NB4 (cell line): ENCODE measurements at regions not wholly inside any gene's neighbourhood (a gene's known extent, or its start where the extent isn't known, plus 50 kb on each side); places are given as distances from the start of the nearest gene placed in this dataset.

ENCODE experiments used
- DNase-seq: peaks from one replicate; pipeline ENCODE4 v3.0.0; 2010; ENCODE audit warnings: low read depth
- H3K4me3 ChIP-seq: one replicate; pipeline ENCODE4 v1.5.1; 2011; ENCODE audit warnings: mild to moderate bottlenecking, low read depth, low read length, moderate library complexity
- MYC ChIP-seq: IDR thresholded peaks from 2 replicates; pipeline ENCODE4 v1.6.1; 2011; ENCODE audit warnings: low read depth, low read length
- POLR2A ChIP-seq: IDR thresholded peaks from 2 replicates; pipeline ENCODE4 v1.6.1; 2011; ENCODE audit warnings: mild to moderate bottlenecking; ENCODE audit not compliant: insufficient read length; ENCODE audit errors: extremely low read depth
- TF ChIP-seq, protein P1 (sequence below): IDR thresholded peaks from 2 replicates; pipeline ENCODE4 v1.6.1; 2011; ENCODE audit warnings: low read depth, low read length
- TF ChIP-seq, protein P2 (sequence below): IDR thresholded peaks from one replicate; pipeline ENCODE4 v1.5.1; 2012; ENCODE audit warnings: low read depth, low read length

DNA sequence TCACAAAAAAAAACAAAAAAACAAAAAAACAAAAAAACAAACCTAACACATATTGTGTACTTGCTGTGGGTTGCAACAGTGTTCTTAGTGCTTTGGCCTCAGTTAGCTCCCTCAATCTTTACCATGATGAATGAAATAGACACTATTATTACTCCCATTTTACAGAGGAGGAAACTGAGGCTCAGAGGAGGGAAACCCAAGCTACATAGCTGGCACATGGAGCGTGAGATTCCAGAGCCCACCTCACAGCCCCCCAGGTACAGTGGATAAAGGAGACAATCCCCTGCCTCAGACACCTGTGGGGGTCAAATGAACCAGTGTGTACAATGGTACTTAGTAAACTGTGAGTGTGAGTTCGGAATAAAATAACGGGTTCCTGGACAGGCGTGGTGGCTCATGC is 104.9 kb upstream of the SMAD3 start:
- TF ChIP-seq POLR2A = no peak
- no peak for TF ChIP-seq MYC
- TF ChIP-seq, protein P1, sequence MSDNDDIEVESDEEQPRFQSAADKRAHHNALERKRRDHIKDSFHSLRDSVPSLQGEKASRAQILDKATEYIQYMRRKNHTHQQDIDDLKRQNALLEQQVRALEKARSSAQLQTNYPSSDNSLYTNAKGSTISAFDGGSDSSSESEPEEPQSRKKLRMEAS = no peak
- TF ChIP-seq, protein P2, sequence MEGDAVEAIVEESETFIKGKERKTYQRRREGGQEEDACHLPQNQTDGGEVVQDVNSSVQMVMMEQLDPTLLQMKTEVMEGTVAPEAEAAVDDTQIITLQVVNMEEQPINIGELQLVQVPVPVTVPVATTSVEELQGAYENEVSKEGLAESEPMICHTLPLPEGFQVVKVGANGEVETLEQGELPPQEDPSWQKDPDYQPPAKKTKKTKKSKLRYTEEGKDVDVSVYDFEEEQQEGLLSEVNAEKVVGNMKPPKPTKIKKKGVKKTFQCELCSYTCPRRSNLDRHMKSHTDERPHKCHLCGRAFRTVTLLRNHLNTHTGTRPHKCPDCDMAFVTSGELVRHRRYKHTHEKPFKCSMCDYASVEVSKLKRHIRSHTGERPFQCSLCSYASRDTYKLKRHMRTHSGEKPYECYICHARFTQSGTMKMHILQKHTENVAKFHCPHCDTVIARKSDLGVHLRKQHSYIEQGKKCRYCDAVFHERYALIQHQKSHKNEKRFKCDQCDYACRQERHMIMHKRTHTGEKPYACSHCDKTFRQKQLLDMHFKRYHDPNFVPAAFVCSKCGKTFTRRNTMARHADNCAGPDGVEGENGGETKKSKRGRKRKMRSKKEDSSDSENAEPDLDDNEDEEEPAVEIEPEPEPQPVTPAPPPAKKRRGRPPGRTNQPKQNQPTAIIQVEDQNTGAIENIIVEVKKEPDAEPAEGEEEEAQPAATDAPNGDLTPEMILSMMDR = no peak
- no peak overlapping the region for H3K4me3 ChIP-seq
- no peak for DNase-seq

DNA sequence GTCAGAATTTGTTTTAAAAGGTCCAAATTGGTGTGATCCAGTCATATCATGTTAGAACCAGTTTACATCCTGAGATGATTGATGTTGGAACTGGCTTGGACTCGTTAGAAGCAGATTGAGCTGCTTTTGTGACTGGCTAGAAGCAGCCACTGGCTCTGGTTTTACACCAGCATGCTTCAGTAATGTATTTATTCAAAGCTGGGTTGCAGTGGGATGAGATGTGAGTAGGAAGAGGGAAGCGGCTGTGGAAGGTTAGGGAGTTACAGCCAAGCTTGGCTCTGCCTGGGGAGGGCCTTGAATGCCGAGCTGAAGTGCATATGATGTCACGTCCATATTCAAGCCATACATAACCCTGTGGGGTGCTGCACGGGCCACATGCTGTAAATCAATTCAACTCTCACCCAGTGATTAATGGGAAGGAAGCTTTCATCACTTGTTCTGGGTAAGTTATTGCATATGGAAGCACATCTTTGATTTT is 104.0 kb upstream of the SMAD3 start:
- TF ChIP-seq MYC (no peak), POLR2A (no peak)
- TF ChIP-seq, protein P2 = no peak
- TF ChIP-seq, protein P1 = no peak
- no peak for DNase-seq
- no peak overlapping the region for H3K4me3 ChIP-seq

DNA sequence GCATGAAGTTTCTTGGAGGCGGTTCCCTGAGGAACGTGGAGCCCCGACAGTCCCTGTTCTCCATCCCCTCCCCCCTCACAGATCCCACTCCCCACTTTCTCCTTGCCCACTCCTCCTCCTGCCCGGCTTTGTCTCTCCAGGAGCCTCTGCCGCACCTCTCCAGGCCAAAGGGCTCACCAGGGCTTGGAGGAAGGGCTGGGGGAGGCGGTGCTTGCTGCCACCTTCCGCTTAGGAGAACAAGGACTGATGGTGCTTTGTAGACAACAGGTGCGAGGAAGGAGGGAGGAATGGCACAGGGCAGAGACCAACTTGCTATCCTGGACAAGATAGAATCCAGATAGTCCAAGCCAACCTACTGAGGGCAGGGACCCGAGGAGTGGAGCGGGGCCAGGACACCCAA is 103.5 kb upstream of the SMAD3 start:
- TF ChIP-seq, protein P1 = no peak
- TF ChIP-seq, protein P2 = no peak
- no peak for TF ChIP-seq POLR2A
- no peak for TF ChIP-seq MYC
- DNase-seq = no peak
- no peak overlapping the region for H3K4me3 ChIP-seq

DNA sequence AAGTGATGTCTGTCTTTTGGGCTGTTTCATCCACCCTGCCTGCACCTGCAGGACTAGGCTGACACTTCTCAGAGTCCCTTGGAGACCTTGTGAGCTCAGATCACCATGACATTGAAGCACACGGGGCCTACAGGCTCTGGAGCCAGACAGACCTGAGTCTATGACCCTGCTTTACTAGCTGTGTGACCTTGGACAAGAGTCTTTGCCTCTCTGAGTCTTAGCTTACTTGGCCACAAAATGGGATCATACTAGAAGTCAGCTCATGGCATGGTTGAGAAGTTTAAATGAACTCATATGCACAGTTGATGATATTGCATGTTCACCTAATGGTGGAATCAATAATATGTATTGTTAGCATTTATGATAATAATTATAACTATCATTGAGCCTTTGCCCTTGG is 102.9 kb upstream of the SMAD3 start:
- no peak for DNase-seq
- TF ChIP-seq MYC (no peak), POLR2A (no peak)
- TF ChIP-seq, protein P1 = no peak
- TF ChIP-seq, protein P2 = no peak
- H3K4me3 ChIP-seq = no peak overlapping the region

DNA sequence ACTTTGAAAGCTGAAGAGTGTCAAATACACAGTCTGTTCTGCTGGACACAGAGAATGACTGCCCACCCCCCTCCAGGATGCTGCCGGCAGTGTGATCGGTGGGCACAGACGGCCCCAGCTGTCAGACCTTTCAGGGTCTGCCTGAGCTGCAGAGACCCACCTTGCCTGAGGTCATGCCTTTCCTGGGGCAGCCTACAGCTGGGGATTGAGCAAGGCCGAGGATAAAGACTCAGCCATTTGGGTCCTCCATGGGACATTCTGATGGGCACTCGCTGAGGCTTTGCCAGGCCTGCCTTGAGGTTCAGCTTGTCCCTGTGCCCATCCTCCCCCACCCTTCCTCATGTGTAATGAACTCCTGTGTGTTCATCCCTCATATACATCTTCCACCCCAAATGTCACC is 102.3 kb upstream of the SMAD3 start:
- DNase-seq = no peak
- no peak overlapping the region for H3K4me3 ChIP-seq
- TF ChIP-seq POLR2A (no peak), MYC (no peak)
- TF ChIP-seq, protein P1 = no peak

DNA sequence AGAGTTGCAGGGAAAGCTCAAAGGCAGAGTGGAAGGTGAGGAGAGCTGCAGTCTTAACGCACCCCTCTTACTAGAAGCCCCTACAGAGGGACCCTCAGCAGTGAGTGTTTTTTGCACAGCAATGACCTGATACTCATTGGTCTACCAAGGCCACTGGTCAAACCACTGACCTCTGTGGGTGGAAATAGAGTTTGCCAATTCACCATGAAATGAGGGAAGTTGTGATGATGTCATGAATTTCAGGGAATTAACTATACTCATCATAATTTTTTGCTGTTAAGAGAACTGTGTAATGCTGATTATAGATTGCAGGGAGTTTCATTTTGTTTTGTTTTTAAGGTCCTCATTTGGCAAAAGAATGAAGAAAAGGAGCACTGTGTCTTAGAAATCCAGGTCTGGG is 101.7 kb upstream of the SMAD3 start:
- no peak for DNase-seq
- H3K4me3 ChIP-seq = no peak overlapping the region
- TF ChIP-seq, protein P2 = no peak
- TF ChIP-seq MYC = no peak
- no peak for TF ChIP-seq POLR2A
- TF ChIP-seq, protein P1 = no peak
